HG03558 (cell line): ENCODE measurements at regions not wholly inside any gene's neighbourhood (a gene's known extent, or its start where the extent isn't known, plus 50 kb on each side); places are given as distances from the start of the nearest gene placed in this dataset.
"Not testable (repeated sequence)": the region's sequence is repeated elsewhere in the genome, so short reads cannot be mapped to it uniquely, and the experiment has no call there.

Experiments used
- ATAC-seq: cut with Tn5 transposase; IDR thresholded peaks from one replicate; pipeline ENCODE4 v1.9.1; 2021; ENCODE audit warnings: moderate number of reproducible peaks; ENCODE audit not compliant: unreplicated experiment; ENCODE audit errors: extremely low read depth

DNA sequence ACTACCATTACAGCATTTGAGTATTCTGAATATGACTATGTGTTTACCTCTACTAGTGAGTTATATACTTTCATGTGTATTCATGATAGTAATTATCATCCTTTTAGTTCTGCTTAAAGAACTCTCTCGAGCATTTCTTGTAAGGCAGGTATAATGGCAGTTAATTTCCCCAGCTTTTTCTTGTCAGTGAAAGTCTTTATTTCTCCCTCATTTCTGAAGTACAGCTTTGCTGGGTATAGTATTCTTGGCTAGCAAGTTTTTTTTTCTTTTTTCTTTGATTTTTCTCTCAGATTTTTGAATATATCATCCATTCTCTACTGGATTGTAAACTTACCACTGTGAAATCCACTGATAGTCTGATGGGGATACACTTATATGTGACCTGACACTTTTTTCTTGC is 165.9 kb upstream of the ARHGAP5 start:
- ATAC-seq: no peak

DNA sequence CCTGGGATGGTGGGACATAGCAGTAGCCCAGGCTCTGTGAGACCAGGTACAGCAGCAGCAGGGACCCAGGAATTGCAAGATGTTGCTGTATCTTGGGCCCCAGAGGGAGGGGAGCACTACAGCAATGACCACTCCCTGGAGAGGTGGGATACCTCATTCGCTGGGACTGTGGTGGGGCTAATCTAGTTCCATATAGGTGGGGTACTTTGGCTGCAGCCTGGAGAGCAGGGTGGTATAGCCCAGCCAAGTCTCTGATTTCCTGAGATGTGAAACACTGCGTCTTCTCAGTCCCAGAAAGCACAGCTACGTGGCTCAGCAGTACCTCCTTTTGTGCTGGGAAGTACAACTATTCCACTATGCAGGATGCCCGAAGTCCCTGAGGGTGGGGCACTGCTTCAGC is 163.7 kb upstream of the ARHGAP5 start:
- ATAC-seq: no peak

DNA sequence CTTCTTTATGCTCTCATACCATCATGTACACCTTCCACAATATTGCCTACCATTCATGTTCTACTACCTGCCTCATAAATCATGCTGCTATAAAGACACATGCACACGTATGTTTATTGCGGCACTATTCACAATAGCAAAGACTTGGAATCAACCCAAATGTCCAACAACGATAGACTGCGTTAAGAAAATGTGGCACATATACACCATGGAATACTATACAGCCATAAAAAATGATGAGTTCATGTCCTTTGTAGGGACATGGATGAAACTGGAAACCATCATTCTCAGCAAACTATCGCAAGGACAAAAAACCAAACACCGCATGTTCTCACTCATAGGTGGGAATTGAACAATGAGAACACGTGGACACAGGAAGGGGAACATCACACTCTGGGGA is 158.8 kb upstream of the ARHGAP5 start:
- not testable (repeated sequence) for ATAC-seq

- no peak for ATAC-seq
These were observed 157.1 kb upstream of the ARHGAP5 start for GRCh38 chr14:31920001-31920400.

- ATAC-seq: no peak
These were observed 156.0 kb upstream of the ARHGAP5 start for GRCh38 chr14:31920989-31921650.

GRCh38 chr14:31921721-31922120 is 155.4 kb upstream of the ARHGAP5 start:
- no peak for ATAC-seq

DNA sequence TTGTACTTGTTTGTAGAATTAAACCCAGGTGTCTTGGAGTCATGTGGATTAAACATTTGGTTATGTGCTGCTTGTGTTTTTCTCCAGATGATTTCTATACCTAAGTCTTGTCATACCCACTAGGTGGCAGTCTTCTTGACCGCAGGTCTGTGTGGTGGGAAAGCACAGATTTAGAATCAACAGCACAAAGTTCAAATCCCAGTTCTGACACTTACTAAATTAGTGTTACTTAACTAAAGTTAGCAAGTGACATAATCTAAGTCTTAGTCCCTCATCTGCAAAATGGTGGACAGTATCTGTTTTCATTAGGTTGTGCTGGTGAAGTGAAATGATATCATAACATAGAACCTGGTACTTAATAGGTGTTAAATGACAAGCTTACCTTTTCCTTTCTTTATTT is 151.0 kb upstream of the ARHGAP5 start:
- no peak for ATAC-seq

GRCh38 chr14:31926652-31927347 is 150.3 kb upstream of the ARHGAP5 start:
- no peak for ATAC-seq

DNA sequence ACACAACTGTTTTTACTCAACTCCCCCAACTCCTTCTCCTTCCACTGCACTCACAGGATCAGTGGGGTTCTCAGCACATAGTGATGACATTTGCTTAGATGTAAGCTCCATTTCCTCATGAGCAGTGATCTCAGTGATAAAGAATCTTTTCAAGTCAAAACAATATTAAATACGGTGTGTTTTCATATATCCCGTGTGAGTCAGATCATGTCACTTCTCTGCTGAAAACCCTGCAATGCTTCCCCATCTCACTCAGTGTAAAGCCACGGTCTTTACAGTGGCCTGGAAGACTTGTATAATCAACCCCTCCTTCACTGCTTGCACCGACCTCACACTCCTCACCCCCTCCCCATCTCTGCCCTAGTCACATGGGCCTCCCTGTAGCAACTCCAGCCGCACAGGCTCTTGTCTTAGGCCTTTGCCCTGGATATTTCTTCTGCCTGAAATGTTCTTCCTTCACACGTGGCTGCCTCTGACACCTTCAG is 149.7 kb upstream of the ARHGAP5 start:
- ATAC-seq: no peak

GRCh38 chr14:31930070-31930469 is 147.0 kb upstream of the ARHGAP5 start:
- ATAC-seq: no peak

- no peak for ATAC-seq
These were observed 146.4 kb upstream of the ARHGAP5 start for GRCh38 chr14:31930493-31931240.

- no peak for ATAC-seq
These were observed 144.4 kb upstream of the ARHGAP5 start for GRCh38 chr14:31932675-31933074.

DNA sequence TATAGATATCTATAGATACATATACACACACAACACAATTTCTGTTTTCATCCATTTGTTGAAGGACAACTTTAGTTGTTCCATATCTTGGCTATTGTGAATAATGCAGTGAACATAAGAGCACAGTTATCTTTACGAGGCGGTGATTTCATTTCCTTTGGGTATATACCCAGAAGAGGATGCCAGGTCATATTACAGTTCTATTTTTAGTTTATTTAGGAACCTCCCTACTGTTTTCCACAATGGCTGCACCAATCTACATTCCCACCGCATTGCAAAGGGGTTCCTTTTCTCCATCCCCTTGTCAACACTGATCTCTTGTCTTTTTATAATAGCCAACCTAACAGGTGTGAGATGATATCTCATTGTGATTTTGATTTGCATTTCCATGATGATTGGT is 143.4 kb upstream of the ARHGAP5 start:
- ATAC-seq: no peak

GRCh38 chr14:31934767-31935266 is 142.3 kb upstream of the ARHGAP5 start:
- no peak for ATAC-seq

DNA sequence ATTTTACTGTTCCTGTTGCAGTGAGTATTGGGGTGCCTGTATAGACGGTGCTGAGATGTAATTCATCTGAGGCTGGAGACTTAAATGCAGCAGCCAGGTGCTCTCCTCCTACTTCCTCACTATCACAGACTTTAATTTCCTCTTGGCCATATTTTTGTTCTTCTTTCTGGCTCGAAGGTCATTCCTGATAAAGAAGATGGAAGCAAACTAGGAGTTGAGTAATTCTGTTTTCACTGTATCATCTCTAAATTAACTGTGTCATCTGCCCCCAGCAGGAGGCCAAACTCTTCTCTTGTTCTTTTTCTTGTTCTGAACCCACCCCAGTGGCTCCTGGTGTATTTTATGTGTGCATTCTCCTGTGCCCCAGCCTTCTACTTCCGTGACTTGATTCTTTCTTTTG is 141.7 kb upstream of the ARHGAP5 start:
- no peak for ATAC-seq

GRCh38 chr14:31936115-31936514 is 141.0 kb upstream of the ARHGAP5 start:
- ATAC-seq: no peak

DNA sequence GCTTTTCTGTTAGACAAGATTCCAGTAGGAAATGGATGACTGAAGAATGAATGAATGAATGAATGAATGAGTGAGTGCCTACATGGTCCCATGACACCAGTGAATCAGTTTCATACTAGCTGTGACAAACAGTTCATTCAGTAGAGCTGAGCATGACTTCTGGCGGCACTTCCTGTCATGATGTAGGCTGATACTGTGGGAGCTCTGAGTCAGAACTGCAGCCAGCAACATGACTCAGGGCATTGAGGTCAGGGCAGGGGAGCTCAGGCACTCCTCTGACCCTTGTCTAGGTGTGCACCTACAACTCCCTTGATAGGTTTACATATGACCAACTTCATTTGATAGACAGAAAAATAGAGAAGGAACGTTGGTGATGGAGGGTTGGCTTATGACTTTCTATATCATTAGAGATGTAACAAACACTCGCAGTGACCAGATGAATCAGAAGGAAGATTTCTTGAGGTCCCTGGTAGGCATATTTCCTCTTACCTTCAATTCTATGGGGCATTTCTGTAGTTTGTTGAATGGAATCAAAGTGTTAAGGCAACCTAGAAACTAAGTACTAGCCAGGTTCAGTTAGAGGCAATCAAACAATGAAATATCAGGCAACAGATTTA is 139.3 kb upstream of the ARHGAP5 start:
- peak; percentile 99 for ATAC-seq

DNA sequence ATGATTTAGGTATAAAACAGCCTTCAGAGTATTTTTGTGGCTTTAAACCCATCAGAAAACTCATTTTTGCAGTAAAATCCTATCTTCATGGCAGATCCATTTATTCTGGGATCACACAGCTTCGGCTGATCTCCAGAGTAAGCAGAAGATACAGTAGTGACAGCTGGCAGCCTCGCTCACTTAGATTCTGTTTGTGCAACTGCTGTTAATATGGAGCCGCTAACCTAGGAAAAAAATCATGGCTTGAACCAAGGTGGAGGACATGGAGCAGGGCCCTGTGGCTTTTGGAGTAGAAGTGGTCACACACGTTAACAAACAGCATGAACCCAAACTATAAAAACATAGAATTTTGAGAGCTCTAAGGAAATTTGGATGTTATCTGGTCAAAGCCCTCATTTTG is 137.2 kb upstream of the ARHGAP5 start:
- no peak for ATAC-seq

- no peak for ATAC-seq
These were observed 135.6 kb upstream of the ARHGAP5 start for GRCh38 chr14:31941487-31941886.

DNA sequence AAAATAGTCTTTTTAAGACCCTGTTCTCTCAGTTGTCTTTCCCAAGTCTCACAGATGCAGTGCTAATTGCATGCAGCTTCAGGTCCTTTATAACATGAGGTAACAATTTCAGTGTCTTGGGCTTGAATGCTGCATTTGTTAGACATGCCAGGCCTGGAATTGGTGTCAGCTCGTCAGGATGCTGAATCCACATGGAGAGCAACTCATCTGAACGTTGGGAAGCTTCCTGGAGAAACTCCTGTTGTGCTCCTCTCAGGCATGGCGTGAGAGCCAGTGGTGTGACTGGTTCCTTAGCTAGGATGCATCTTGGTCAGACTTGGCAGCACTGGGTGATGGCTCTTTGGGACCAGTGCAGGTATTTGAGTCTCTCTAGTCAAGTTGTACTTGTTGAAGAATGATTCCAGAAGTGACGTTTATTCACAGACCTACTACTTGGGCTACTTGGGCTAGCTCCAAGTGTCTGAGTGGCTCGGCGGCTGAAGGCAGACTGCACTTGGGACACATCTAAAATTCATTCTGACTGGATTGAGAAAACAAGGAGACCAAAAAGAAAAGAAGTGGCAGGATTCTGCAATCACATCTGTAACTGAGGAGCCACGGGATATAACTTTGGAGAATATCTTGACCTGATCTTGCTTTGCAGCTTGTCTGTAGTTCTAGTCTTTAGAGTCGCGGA is 134.8 kb upstream of the ARHGAP5 start:
- no peak for ATAC-seq
